Breast epithelium (tissue), 4 donors: ENCODE measurements at regions not wholly inside any gene's neighbourhood (a gene's known extent, or its start where the extent isn't known, plus 50 kb on each side); places are given as distances from the start of the nearest gene placed in this dataset.

ENCODE experiments used
- DNase-seq, 2 donors: peaks; one replicate each; pipeline ENCODE4 v3.0.0-alpha.2; 2019; ENCODE audit warnings: low spot score in 2 of 2
- H3K27ac ChIP-seq, 2 donors: fragments of 200-600 bp; sonication (generic) in 1 of 2; one replicate each; pipeline ENCODE4 v1.5.1; 2016 to 2019; ENCODE audit warnings: mild to moderate bottlenecking in 1 of 2
- H3K27me3 ChIP-seq, 2 donors: fragments of 200-600 bp; sonication (generic) in 1 of 2; one replicate each; pipeline versions ENCODE4 v1.5.1 to v1.6.0; 2017 to 2019; ENCODE audit warnings: control low read depth in 1 of 2, mild to moderate bottlenecking in 1 of 2
- H3K36me3 ChIP-seq: fragments of 200-600 bp; one replicate; pipeline ENCODE4 v1.5.1; 2019
- H3K4me1 ChIP-seq, 2 donors: fragments of 200-600 bp; sonication (generic); one replicate each; pipeline ENCODE4 v1.5.1; 2016 to 2019; ENCODE audit warnings: control low read depth in 1 of 2
- H3K4me3 ChIP-seq, 3 donors: fragments of 200-600 bp; sonication (generic); 1 replicate in 2 of 3; 2 replicates in 1 of 3; pipeline ENCODE4 v1.5.1; 2016 to 2019; ENCODE audit warnings: mild to moderate bottlenecking in 3 of 3, moderate library complexity in 2 of 3
- H3K9me3 ChIP-seq, 2 donors: fragments of 200-600 bp; sonication (generic) in 1 of 2; one replicate each; pipeline ENCODE4 v1.5.1; 2016 to 2019; ENCODE audit warnings: control low read depth in 1 of 2
- CTCF ChIP-seq, 3 donors: fragments of 450-650 bp; IDR thresholded peaks; one replicate each; pipeline ENCODE4 v1.5.1; 2016 to 2017; ENCODE audit warnings: antibody characterized with exemption in 3 of 3, mild to moderate bottlenecking in 3 of 3, moderate library complexity in 3 of 3
- POLR2A ChIP-seq: fragments of 450-650 bp; IDR thresholded peaks from one replicate; pipeline ENCODE4 v1.6.1; 2016; ENCODE audit warnings: antibody characterized with exemption, mild to moderate bottlenecking, moderate library complexity
- POLR2AphosphoS5 ChIP-seq, 3 donors: sonication (generic); formaldehyde crosslinking; IDR thresholded peaks; one replicate each; pipeline ENCODE4 v1.6.1; 2017; ENCODE audit warnings: antibody characterized with exemption in 3 of 3
- intact Hi-C: fragments of 100-400 bp; cut with DNase I; formaldehyde crosslinking; loops from one replicate; pipeline ENCODE4 v1.15.1; 2023; ENCODE audit warnings: low total_unique reads

DNA sequence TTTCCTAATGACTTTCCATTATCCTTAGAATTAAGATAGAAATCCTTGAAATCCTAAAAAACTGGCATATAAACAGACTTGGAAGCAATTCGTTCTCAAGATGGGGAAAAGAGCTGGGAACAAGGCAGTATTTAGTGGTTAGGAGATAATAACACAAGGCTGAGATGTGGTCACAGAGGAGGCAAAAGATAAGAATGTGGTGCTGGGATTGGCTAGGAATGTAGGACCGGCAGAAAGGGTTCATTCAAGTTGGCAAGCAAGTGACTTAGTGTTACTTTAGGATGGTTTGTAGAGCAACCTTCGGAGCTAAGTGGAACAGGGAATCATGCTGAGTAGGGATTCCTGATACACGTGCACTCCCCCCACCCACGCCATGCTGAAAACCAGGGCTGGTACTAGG, 121.9 kb upstream of the RPS6KA3 start:
- H3K9me3 ChIP-seq = no peaks in the 10 kb centered on the region
- H3K27me3 ChIP-seq = peaks cover 0 to 11% of the 10 kb centered on the region in 2 donors
- no peak for TF ChIP-seq POLR2A
- TF ChIP-seq POLR2AphosphoS5 (IDR thresholded peaks at IDR 0.05) = no peak
- no peak for TF ChIP-seq CTCF (IDR thresholded peaks at IDR 0.05)
- intact Hi-C loops = no loop called here
- H3K4me1 ChIP-seq = no peaks in the 10 kb centered on the region
- no peak for DNase-seq
- H3K4me3 ChIP-seq = no peak overlapping the region
- H3K27ac ChIP-seq = no peak overlapping the region
- peaks cover 5% of the 10 kb centered on the region for H3K36me3 ChIP-seq

- Histone ChIP-seq H3K9me3 (no peaks in the 10 kb centered on the region), H3K27ac (no peak overlapping the region), H3K27me3 (peaks cover 0 to 12% of the 10 kb centered on the region in 2 donors), H3K4me3 (no peak overlapping the region), H3K4me1 (no peaks in the 10 kb centered on the region), H3K36me3 (peaks cover 5% of the 10 kb centered on the region)
- intact Hi-C loops = no loop called here
- TF ChIP-seq POLR2A (no peak), CTCF (IDR thresholded peaks at IDR 0.05) (no peak), POLR2AphosphoS5 (IDR thresholded peaks at IDR 0.05) (no peak)
- no peak for DNase-seq
Measured at GRCh38 chrX:20383477-20383876, 116.8 kb upstream of the RPS6KA3 start.

- no peak for TF ChIP-seq CTCF (IDR thresholded peaks at IDR 0.05)
- no peak for TF ChIP-seq POLR2A
- no peak for TF ChIP-seq POLR2AphosphoS5 (IDR thresholded peaks at IDR 0.05)
- no peak overlapping the region for H3K27ac ChIP-seq
- peaks cover 0 to 13% of the 10 kb centered on the region in 2 donors for H3K27me3 ChIP-seq
- no peak overlapping the region for H3K4me3 ChIP-seq
- intact Hi-C loops = no loop called here
- peaks cover 5% of the 10 kb centered on the region for H3K36me3 ChIP-seq
- no peak for DNase-seq
- H3K4me1 ChIP-seq = no peaks in the 10 kb centered on the region
- no peaks in the 10 kb centered on the region for H3K9me3 ChIP-seq
Measured at GRCh38 chrX:20382518-20383297, 116.0 kb upstream of the RPS6KA3 start.

- no peak for DNase-seq
- Histone ChIP-seq H3K36me3 (peaks cover 5% of the 10 kb centered on the region), H3K4me1 (no peaks in the 10 kb centered on the region), H3K4me3 (no peak overlapping the region), H3K27me3 (peaks cover 0 to 11% of the 10 kb centered on the region in 2 donors), H3K9me3 (no peaks in the 10 kb centered on the region), H3K27ac (no peak overlapping the region)
- intact Hi-C loops = no loop called here
- no peak for TF ChIP-seq POLR2AphosphoS5 (IDR thresholded peaks at IDR 0.05)
- no peak for TF ChIP-seq POLR2A
Measured at GRCh38 chrX:20382082-20382481, 115.4 kb upstream of the RPS6KA3 start.

- no peak overlapping the region for H3K27ac ChIP-seq
- no peak for TF ChIP-seq CTCF (IDR thresholded peaks at IDR 0.05)
- no peak for TF ChIP-seq POLR2AphosphoS5 (IDR thresholded peaks at IDR 0.05)
- TF ChIP-seq POLR2A = no peak
- no peak for DNase-seq
- no peaks in the 10 kb centered on the region for H3K9me3 ChIP-seq
- no peaks in the 10 kb centered on the region for H3K36me3 ChIP-seq
- intact Hi-C loops = no loop called here
- H3K27me3 ChIP-seq = peaks cover 0 to 18% of the 10 kb centered on the region in 2 donors
- H3K4me1 ChIP-seq = no peaks in the 10 kb centered on the region
- no peak overlapping the region for H3K4me3 ChIP-seq
Measured at GRCh38 chrX:20378233-20378920, 111.7 kb upstream of the RPS6KA3 start.
